ENCODE measurements at regions not wholly inside any gene's neighbourhood (a gene's known extent, or its start where the extent isn't known, plus 50 kb on each side); places are given as distances from the start of the nearest gene placed in this dataset.
"Not testable (repeated sequence)": the region's sequence is repeated elsewhere in the genome, so short reads cannot be mapped to it uniquely, and the experiment has no call there.

DNA sequence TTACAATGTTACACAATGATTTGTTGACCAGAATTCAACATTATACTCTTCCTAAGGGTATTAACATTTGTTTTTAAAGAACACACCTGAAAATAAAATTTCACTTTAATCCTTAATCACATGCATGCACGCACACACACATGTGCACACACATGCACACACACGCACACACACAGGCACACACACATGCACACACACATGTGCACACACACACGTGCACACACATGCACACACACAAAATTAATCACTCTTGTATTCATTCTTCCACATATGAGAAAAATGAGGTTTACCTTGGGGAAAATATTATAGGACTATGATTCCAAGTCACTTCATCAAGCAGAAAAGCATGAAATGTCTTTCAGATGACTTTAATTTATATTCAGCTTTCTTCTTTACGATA lies 331.8 kb upstream of the PLD5 start:
- H3K4me3 ChIP-seq (ENCODE audit: low read length), result no peak overlapping the region
- TF ChIP-seq ZNF274 (IDR thresholded peaks at IDR 0.05; ENCODE audit: low read depth, low read length), result no peak

DNA sequence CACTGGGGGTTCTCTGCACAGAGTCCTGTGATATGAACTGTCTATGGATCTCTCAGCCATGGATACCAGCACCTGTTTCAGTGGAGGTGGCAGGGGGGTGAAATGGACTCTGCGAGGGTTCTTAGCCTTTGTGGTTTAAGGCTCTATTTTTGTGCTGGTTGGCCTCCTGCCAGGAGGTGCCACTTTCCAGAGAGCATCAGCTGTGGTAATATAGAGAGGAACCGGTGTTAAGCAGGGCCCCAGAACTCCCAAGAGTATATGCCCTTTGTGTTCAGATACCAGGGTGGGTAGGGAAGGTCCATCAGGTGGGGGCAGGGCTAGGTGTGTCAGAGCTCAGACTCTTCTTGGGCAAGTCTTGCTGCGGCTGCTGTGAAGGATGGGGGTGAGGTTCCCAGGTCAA lies 330.0 kb upstream of the PLD5 start:
- TF ChIP-seq ZNF274 (IDR thresholded peaks at IDR 0.05; ENCODE audit: low read depth, low read length), result no peak
- no peak overlapping the region for H3K4me3 ChIP-seq (ENCODE audit: low read length)

DNA sequence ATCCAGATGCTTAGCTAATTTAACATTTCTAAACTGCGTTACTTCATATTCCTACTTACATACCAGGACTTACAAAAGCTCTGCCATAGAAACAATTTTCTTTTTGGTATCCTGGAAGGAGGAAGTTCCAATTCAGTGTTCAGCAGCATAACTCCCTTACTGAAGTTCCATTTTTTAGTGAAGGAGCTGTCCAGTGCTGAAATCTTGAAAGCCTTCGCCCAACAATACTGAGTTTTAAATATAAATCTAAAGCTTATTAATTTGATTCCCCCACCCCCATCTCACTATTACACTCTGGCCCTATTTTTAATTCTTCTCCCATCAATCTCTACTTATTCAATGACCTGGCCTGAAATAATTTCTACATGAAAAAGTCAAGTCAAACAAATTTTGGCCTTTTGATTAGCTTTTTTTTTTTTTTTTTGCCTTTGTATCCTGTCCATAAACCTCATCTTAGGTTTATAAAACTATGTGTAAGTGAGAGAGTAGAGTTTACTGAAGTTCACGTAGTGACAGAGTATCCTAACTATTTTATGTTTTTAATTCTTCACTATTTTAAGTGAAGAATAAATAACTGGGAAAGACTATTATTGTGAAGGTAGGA lies 323.0 kb upstream of the PLD5 start:
- no peak overlapping the region for H3K4me3 ChIP-seq (ENCODE audit: low read length)
- no peak for TF ChIP-seq ZNF274 (IDR thresholded peaks at IDR 0.05; ENCODE audit: low read depth, low read length)

DNA sequence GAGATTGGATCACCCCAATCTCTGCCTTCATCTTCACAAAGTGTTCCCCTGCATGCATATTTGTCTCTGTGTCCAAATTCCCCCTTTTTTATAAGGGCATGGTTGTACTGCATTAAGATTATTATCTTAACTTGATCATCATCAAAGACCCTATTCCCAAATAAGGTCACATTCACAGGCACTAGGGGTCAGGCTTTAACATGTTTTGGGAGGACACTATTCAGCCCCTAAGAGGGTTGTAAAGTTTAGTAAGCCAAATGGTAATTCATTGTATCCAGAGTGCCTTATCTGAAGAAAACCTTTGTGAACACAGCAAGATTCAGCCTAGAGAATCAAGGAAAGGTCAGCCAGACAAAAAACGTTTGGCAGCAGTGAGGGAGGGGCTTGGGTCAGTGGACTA lies 317.6 kb upstream of the PLD5 start:
- no peak overlapping the region for H3K4me3 ChIP-seq (ENCODE audit: low read length)
- TF ChIP-seq ZNF274 (IDR thresholded peaks at IDR 0.05; ENCODE audit: low read depth, low read length), result no peak

DNA sequence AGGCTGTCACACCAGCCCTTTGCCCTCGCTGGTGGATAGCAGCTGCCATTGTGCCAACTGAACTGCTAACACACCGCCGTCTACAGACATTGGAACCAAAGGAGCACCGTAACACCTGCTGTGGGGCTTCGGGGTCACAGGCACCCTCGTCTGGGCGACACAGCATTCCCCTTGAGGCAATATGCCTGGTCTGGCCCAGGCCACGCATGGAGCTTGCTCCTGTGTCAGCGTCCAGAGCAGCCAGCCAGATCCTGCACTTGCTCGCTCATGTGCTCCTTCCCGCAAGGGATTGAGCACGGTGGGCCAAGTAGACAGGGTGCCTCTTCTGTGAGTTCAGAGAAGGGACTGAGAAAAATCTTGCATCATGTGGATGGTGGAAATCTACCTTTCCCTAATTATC lies 314.6 kb upstream of the PLD5 start:
- TF ChIP-seq ZNF274 (IDR thresholded peaks at IDR 0.05; ENCODE audit: low read depth, low read length), result no peak

DNA sequence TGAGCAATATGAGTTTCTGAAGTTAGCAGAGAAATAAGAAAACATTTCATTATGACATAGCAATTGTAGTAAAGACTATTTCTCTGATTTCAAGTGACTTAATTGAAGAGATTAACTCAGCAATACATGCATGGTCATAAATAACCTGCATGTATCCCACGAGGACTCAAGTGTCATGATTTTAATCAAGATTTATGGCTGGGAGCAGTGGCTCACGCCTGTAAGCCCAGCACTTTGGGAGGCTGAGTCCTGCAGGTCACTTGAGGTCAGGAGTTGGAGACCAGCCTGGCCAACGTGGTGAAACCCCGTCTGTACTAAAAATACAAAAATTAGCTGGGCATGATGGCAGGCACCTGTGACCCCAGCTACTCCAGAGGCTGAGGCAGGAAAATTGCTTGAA lies 311.9 kb upstream of the PLD5 start:
- no peak for TF ChIP-seq ZNF274 (IDR thresholded peaks at IDR 0.05; ENCODE audit: low read depth, low read length)
- no peak overlapping the region for H3K4me3 ChIP-seq (ENCODE audit: low read length)

More for the DNA sequence above, 314.6 kb upstream of the PLD5 start:
- no peak overlapping the region for H3K4me3 ChIP-seq (ENCODE audit: low read length)

DNA sequence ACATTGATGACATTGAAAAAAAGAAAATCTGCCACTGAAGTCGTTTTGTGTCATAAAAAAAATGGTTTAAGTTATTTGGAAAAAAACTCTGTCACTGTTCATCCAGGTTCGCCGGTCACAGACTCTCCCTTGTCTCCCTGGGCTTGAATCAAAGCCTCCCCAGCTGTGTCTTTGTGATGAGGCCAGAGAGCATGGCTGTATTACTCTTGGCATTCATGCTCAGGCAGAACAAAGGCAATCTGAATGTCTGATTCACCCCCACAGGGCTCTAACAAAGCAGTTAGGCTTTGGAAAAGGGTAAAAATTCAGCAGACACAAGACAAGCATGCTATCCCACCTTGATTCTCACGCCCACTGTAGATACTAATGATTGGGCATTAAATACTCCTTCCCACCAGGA lies 304.3 kb upstream of the PLD5 start:
- no peak overlapping the region for H3K4me3 ChIP-seq (ENCODE audit: low read length)
- TF ChIP-seq ZNF274 (IDR thresholded peaks at IDR 0.05; ENCODE audit: low read depth, low read length), result no peak

DNA sequence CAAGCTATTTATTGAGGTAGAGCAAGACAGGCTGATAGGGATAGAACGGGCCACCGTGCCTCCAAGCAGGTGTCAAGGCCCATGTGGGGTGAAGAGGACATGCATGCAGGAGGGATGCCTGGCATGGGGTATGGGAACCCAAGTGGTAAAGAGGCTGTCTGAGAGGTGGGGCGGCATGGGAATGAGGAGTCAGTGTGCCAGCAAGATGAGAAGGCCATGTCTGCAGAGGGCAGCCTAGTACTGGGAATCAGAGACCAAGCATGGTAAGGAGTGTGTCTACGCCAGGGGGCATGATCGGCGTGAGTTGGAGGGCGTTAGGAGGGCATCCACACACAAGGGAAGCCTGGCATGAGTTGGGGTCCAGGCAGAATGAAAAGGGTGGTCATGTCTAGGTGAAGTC lies 303.7 kb upstream of the PLD5 start:
- no peak for TF ChIP-seq ZNF274 (IDR thresholded peaks at IDR 0.05; ENCODE audit: low read depth, low read length)

DNA sequence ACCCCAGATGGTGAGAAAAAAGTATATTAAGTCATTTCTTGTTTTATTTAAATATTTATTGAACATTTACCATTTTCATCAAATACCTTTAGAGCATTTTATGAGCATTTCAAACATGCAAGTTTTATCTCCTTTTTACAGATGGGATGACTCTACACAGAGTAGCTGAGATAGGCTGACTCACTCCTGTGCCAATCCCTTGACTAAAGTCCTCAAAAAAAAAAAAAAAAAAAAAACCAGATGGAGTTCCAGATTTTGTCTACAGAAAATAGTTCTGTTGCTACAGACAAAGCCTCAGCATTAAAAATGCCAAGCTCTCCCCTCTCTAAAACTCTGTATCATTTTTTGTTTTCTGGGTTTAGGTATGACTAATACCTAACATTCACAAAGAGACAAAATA lies 303.0 kb upstream of the PLD5 start:
- TF ChIP-seq ZNF274 (IDR thresholded peaks at IDR 0.05; ENCODE audit: low read depth, low read length), result no peak
- H3K4me3 ChIP-seq (ENCODE audit: low read length), result no peak overlapping the region

More for the DNA sequence above, 303.7 kb upstream of the PLD5 start:
- no peak overlapping the region for H3K4me3 ChIP-seq (ENCODE audit: low read length)

DNA sequence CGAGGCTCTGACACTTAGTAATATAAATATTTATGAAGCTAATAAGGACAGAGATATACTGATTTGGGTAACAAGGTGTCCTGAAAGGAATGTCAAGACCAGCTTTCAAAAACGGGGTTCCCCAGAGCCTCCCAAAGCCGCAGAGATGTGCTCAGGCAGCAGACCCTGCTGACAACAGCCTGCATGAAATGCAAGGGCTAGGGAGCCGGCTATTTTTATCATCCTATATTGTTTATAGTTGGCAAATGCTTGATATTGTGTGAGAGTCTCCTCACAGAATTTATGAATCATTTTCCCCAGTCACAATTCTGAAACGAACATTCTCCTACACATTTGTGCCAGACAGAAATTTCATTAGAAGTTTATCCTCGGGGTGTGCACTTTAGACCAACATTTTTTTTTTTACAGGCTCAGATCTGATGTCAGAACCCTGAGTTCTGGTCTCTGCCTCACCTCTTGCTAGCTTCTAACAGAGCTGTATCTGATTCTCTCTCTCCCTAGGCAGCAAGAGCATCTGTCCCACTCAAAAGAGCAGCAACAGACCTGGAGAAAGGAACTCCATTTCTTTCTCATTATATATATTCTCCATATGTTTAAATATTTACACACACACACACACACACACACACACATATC lies 302.3 kb upstream of the PLD5 start:
- TF ChIP-seq ZNF274 (IDR thresholded peaks at IDR 0.05; ENCODE audit: low read depth, low read length), result no peak

DNA sequence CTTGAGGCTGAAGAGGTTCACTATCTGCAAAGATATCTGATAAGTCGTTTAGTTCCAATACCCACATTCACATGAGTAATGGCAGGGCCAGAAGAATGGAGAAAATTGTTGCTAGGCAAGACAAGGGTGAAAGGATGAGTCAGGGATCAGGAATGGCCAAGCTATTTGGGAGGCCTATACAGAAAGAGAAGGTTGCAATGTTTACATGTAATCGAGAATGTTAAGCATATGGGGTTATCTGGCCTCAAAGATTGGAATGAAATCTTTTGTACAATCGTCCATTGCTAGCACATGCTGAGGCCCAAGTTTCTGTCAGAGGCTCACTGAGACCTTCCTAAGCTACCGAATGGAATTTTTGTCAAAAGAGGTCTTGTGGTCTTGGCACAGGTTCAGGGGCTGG lies 299.9 kb upstream of the PLD5 start:
- TF ChIP-seq ZNF274 (IDR thresholded peaks at IDR 0.05; ENCODE audit: low read depth, low read length), result no peak
- H3K4me3 ChIP-seq (ENCODE audit: low read length), result no peak overlapping the region

More for the DNA sequence above, 302.3 kb upstream of the PLD5 start:
- H3K4me3 ChIP-seq (ENCODE audit: low read length), result no peak overlapping the region

DNA sequence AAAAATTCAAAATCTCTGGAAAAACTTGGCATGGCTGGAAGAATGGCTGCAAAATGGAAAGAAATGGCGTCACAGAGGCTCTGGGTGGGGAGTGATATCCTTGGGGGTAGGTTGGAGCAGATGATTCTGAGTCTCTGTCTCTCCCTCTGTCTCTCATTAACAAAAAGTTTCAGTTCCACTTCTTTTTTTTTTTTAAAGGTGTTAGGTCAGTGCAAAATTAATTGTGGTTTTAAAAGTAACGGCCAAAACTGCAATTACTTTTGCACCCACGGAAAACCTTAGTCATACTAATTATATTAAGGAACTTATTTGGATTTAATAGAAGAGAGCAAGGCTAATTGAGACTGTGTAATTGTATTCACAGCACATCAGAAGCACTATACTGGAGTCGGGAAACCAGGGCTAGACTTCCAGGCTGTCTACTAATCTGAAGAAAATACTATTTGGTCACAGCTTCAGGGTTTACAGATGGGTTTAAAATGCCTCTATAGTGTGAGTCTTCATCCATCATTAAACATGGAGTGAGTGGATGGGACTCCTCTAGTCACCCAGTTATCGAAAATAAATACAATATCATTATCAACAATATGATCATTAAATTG lies 289.1 kb upstream of the PLD5 start:
- peak overlapping the region; percentile 38; the same call in 1 of the 2 replicates for H3K4me3 ChIP-seq (ENCODE audit: low read length)
- no peak for TF ChIP-seq ZNF274 (IDR thresholded peaks at IDR 0.05; ENCODE audit: low read depth, low read length)

DNA sequence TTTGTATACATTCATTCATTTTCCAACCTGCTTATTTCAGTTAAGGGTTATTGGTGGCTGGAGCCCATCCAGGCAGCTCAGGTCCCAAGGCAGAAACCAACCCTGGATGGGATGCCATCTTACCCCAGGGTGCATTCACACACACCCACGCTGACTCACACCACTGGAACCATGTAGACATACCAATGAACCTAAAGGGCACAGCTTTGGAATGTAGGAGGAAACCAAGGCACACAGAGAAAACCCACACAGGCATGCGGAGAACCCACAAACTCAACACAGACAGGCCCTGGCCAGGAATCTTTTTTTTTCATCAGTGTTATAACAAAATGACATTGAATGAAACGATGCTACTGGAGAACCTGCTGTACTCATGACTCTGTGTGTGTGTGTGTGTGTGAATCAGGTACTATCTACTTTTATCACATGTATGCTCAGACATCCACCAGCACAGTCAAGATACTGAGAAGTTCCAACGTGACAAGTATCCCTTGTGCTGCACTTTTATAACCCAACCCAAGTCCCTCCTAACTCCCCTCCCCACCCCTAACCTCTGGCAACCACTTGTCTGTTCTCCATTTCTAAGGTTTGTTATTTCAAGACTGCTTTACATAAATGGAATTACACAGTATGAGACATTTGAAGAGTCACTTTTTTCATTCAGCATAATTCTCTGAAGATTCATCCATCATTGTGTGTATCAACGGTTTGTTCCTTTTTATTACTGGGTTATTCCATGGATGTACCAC lies 286.8 kb upstream of the PLD5 start:
- no peak for TF ChIP-seq ZNF274 (IDR thresholded peaks at IDR 0.05; ENCODE audit: low read depth, low read length)
- no peak overlapping the region for H3K4me3 ChIP-seq (ENCODE audit: low read length)

DNA sequence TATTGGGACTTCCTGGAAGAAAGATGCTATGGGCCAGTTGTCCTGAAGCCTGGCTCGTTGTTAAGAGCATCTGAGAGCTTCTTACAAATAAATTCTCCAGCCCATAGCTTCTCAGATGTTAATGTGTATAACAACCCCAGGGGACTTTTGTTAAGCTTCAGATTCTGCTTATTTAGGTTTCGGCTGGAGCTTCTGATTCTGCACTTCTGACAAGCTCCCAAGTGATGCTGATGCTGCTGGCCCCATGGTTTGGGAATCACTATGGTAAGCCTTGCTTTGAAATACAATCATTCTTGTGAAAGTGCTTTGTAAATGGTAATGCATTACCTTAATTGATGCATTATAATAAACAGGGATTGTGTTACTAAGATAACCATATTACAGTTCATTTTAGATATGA lies 281.8 kb upstream of the PLD5 start:
- no peak for TF ChIP-seq ZNF274 (IDR thresholded peaks at IDR 0.05; ENCODE audit: low read depth, low read length)
- no peak overlapping the region for H3K4me3 ChIP-seq (ENCODE audit: low read length)

DNA sequence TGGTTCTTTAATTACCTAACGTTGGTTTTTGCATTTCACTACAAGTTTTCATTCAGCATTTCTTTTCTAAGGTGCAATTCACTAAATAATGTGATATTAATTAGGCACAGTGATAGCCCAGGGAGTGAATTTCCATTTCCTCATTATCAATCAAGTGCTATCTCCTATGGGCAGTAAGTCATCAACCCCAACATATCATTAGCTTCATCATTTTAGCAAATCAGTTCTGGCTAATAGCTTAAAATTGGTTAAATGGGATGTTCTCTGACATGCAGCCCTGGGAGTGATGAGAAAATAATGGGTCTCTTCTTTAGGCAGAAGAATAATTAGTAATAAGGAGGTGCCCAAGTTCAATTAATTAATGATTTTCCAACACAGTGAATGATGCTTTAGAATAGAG lies 280.9 kb upstream of the PLD5 start:
- H3K4me3 ChIP-seq (ENCODE audit: low read length), result not testable (repeated sequence)
